GM20431 (cell line): ENCODE measurements at regions not wholly inside any gene's neighbourhood (a gene's known extent, or its start where the extent isn't known, plus 50 kb on each side); places are given as distances from the start of the nearest gene placed in this dataset.

ENCODE experiments used
- in situ Hi-C: fragments of 300-500 bp; cut with MseI, MboI; formaldehyde crosslinking; loops from one replicate; pipeline ENCODE4 v1.15.0; 2020; ENCODE audit warnings: low sequenced_read_pairs; ENCODE audit not compliant: unreplicated experiment

GRCh38 chr9:13395156-13395555 is 115.7 kb upstream of the MPDZ start:
- in situ Hi-C loops: no loop called here

GRCh38 chr9:13388157-13388556 is 108.7 kb upstream of the MPDZ start:
- in situ Hi-C loops: no loop called here

- in situ Hi-C loops: no loop called here
These were observed 108.2 kb upstream of the MPDZ start for GRCh38 chr9:13387734-13388067.

GRCh38 chr9:13386935-13387733 is 107.6 kb upstream of the MPDZ start:
- in situ Hi-C loops: no loop called here

GRCh38 chr9:13386316-13386715 is 106.8 kb upstream of the MPDZ start:
- in situ Hi-C loops: no loop called here

- in situ Hi-C loops: no loop called here
These were observed 104.4 kb upstream of the MPDZ start for GRCh38 chr9:13383855-13384254.

- in situ Hi-C loops: no loop called here
These were observed 103.7 kb upstream of the MPDZ start for GRCh38 chr9:13383216-13383615.

- in situ Hi-C loops: no loop called here
These were observed 103.1 kb upstream of the MPDZ start for GRCh38 chr9:13382595-13382994.

GRCh38 chr9:13380903-13381302 is 101.4 kb upstream of the MPDZ start:
- in situ Hi-C loops: no loop called here

- in situ Hi-C loops: no loop called here
These were observed 98.7 kb upstream of the MPDZ start for GRCh38 chr9:13378154-13378553.

- in situ Hi-C loops: no loop called here
These were observed 97.9 kb upstream of the MPDZ start for GRCh38 chr9:13377171-13377925.

GRCh38 chr9:13372510-13372909 is 93.0 kb upstream of the MPDZ start:
- in situ Hi-C loops: no loop called here

- in situ Hi-C loops: no loop called here
These were observed 89.9 kb upstream of the MPDZ start for GRCh38 chr9:13369431-13369830.

- in situ Hi-C loops: no loop called here
These were observed 88.3 kb upstream of the MPDZ start for GRCh38 chr9:13367784-13368183.

GRCh38 chr9:13364271-13365000 is 84.9 kb upstream of the MPDZ start:
- in situ Hi-C loops: no loop called here

GRCh38 chr9:13361076-13361475 is 81.6 kb upstream of the MPDZ start:
- in situ Hi-C loops: no loop called here

GRCh38 chr9:13360188-13360587 is 80.7 kb upstream of the MPDZ start:
- in situ Hi-C loops: no loop called here

- in situ Hi-C loops: no loop called here
These were observed 78.6 kb upstream of the MPDZ start for GRCh38 chr9:13358128-13358527.

- in situ Hi-C loops: no loop called here
These were observed 75.2 kb upstream of the MPDZ start for GRCh38 chr9:13354733-13355132.

- in situ Hi-C loops: no loop called here
These were observed 73.0 kb upstream of the MPDZ start for GRCh38 chr9:13352451-13352979.
